A549 (cell line): ENCODE measurements at regions not wholly inside any gene's neighbourhood (a gene's known extent, or its start where the extent isn't known, plus 50 kb on each side); places are given as distances from the start of the nearest gene placed in this dataset.
A peak's percentile ranks its signal among the peaks of the same experiment; 100 is the strongest.

Experiments
- ATAC-seq, 2 experiments: fragments of 200-7000 bp in 1 of 2; fragments of >200 bp in 1 of 2; cut with Nextera tagmentation in 1 of 2; cut with Tn5 transposase in 1 of 2; 3 replicates each; pipeline versions ENCODE4 v1.8.0 to v1.9.1; 2018 to 2020; ENCODE audit warnings: mild to moderate bottlenecking in 1 of 2, moderate library complexity in 1 of 2
- CTCF ChIA-PET: fragments of 300-600 bp; sonication (Branson Sonifier 250); formaldehyde crosslinking; extraction: SDS; loops from one replicate; lab custom pipeline; 2021; ENCODE audit warnings: antibody characterized with exemption, inconsistent platforms; lab: Yijun Ruan, JAX
- POLR2A ChIA-PET: fragments of 350-600 bp; formaldehyde crosslinking; extraction: SDS; loops from one replicate; lab custom pipeline; 2021; ENCODE audit warnings: antibody characterized with exemption, inconsistent platforms; lab: Yijun Ruan, JAX
- DNase-seq, 2 experiments: peaks; one replicate each; pipeline versions ENCODE4 v3.0.0 to v3.0.0-alpha.2; 2011 to 2016; ENCODE audit warnings: low read depth in 1 of 2, low spot score in 1 of 2
- FAIRE-seq: peaks from 2 replicates; lab custom pipeline; 2011; peaks lifted over from hg19 to GRCh38; lab: Jason Lieb, UNC
- H3K27ac ChIP-seq, 2 experiments: fragments of >200 bp; sonication (Bioruptor Twin); formaldehyde crosslinking; 3 replicates each; pipeline ENCODE4 v1.5.1; 2016 to 2017
- H3K4me1 ChIP-seq: fragments of >200 bp; sonication (Bioruptor Twin); formaldehyde crosslinking; 3 replicates; pipeline ENCODE4 v1.6.1; 2016
- H3K4me2 ChIP-seq: fragments of >200 bp; sonication (Bioruptor Twin); formaldehyde crosslinking; 3 replicates; pipeline ENCODE4 v1.6.1; 2016
- H3K4me3 ChIP-seq: fragments of >200 bp; sonication (Bioruptor Twin); formaldehyde crosslinking; 3 replicates; pipeline ENCODE4 v1.5.1; 2016
- H3K9me3 ChIP-seq: fragments of >200 bp; sonication (Bioruptor Twin); formaldehyde crosslinking; 3 replicates; pipeline ENCODE4 v1.6.1; 2016
- BHLHE40 ChIP-seq: IDR thresholded peaks from 2 replicates; pipeline ENCODE4 v1.6.1; 2012; ENCODE audit warnings: low read depth, low read length, inconsistent platforms
- CHD4 ChIP-seq: fragments of 200-600 bp; sonication (generic); IDR thresholded peaks from 2 replicates; pipeline ENCODE4 v1.6.1; 2016; ENCODE audit warnings: antibody characterized with exemption, mild to moderate bottlenecking, borderline replicate concordance
- ESRRA ChIP-seq: fragments of 150-350 bp; IDR thresholded peaks from 2 replicates; pipeline ENCODE4 v1.6.1; 2014; ENCODE audit warnings: mild to moderate bottlenecking, low read length, borderline replicate concordance
- HOXB13 ChIP-seq: fragments of 250-450 bp; sonication (Bioruptor Pico); IDR thresholded peaks from 2 replicates; pipeline ENCODE4 v1.5.0; 2020; ENCODE audit warnings: low read depth, mild to moderate bottlenecking, moderate library complexity
- HOXB5 ChIP-seq: fragments of 250-450 bp; sonication (Bioruptor Pico); IDR thresholded peaks from 2 replicates; pipeline ENCODE4 v1.5.0; 2020; ENCODE audit warnings: mild to moderate bottlenecking, moderate library complexity
- JUN ChIP-seq, 2 experiments: fragments of >200 bp; sonication (Bioruptor Twin); formaldehyde crosslinking; IDR thresholded peaks; 2 replicates in 1 of 2; 3 replicates in 1 of 2; pipeline ENCODE4 v1.6.1; 2016 to 2017
- JUNB ChIP-seq: fragments of >200 bp; sonication (Bioruptor Twin); formaldehyde crosslinking; IDR thresholded peaks from 2 replicates; pipeline ENCODE4 v1.6.1; 2016
- MAZ ChIP-seq: fragments of 150-350 bp; IDR thresholded peaks from 2 replicates; pipeline ENCODE4 v1.6.1; 2014; ENCODE audit warnings: antibody characterized with exemption, low read depth, low read length, borderline replicate concordance
- NFE2L2 ChIP-seq: fragments of 150-350 bp; conservative IDR thresholded peaks from 2 replicates; pipeline ENCODE4 v1.6.1; 2014; ENCODE audit warnings: low read length
- PHF8 ChIP-seq: fragments of 200-600 bp; sonication (generic); IDR thresholded peaks from 2 replicates; pipeline ENCODE4 v1.6.1; 2016; ENCODE audit warnings: low read depth, mild to moderate bottlenecking, antibody characterized with exemption, moderate library complexity, borderline replicate concordance
- RAD21 ChIP-seq, 2 experiments: fragments of >200 bp in 1 of 2; sonication (Bioruptor Twin) in 1 of 2; formaldehyde crosslinking in 1 of 2; IDR thresholded peaks in 1 of 2; conservative IDR thresholded peaks in 1 of 2; 2 replicates in 1 of 2; 3 replicates in 1 of 2; pipeline ENCODE4 v1.6.1; 2012 to 2018; ENCODE audit warnings: inconsistent platforms in 1 of 2
- RNF2 ChIP-seq: fragments of 200-600 bp; sonication (generic); IDR thresholded peaks from 2 replicates; pipeline ENCODE4 v1.6.1; 2016; ENCODE audit warnings: low read depth, mild to moderate bottlenecking, antibody characterized with exemption, moderate library complexity, borderline replicate concordance
- SREBF2 ChIP-seq: fragments of 450-650 bp; IDR thresholded peaks from 2 replicates; pipeline ENCODE4 v1.6.1; 2014; ENCODE audit warnings: mild to moderate bottlenecking, moderate library complexity
- TP53 ChIP-seq: fragments of 250-450 bp; sonication (Bioruptor Pico); IDR thresholded peaks from 2 replicates; pipeline ENCODE4 v1.5.0; 2021; ENCODE audit warnings: mild to moderate bottlenecking, moderate library complexity
- ZC3H11A ChIP-seq: fragments of 450-650 bp; IDR thresholded peaks from 2 replicates; pipeline ENCODE4 v1.6.1; 2014; ENCODE audit warnings: antibody characterized with exemption, mild to moderate bottlenecking
- ZSCAN20 ChIP-seq: fragments of 250-450 bp; sonication (Bioruptor Pico); IDR thresholded peaks from 2 replicates; pipeline ENCODE4 v1.8.0; 2022; ENCODE audit warnings: mild to moderate bottlenecking, moderate library complexity
- WGBS: methylation state at CpG from one replicate; pipeline ENCODE4 v1.1.6; 2017; ENCODE audit errors: missing lambda C conversion rate; 5-methylcytosine and 5-hydroxymethylcytosine counted together
- TF ChIP-seq, protein P1 (sequence below): fragments of >200 bp; sonication (Bioruptor Twin); formaldehyde crosslinking; IDR thresholded peaks from 3 replicates; pipeline ENCODE4 v1.6.1; 2016
- TF ChIP-seq, protein P2 (sequence below): fragments of 450-650 bp; IDR thresholded peaks from 2 replicates; pipeline ENCODE4 v1.6.1; 2014; ENCODE audit warnings: antibody characterized with exemption
- TF ChIP-seq, protein P3 (sequence below): fragments of 150-350 bp; IDR thresholded peaks from 2 replicates; pipeline ENCODE4 v1.6.1; 2014; ENCODE audit warnings: low read depth, mild to moderate bottlenecking, low read length
- TF ChIP-seq, protein P4 (sequence below): fragments of >200 bp; sonication (Bioruptor Twin); formaldehyde crosslinking; IDR thresholded peaks from 2 replicates; pipeline ENCODE4 v1.6.1; 2016
- TF ChIP-seq, protein P5 (sequence below): fragments of 200-600 bp; sonication (generic); IDR thresholded peaks from 2 replicates; pipeline ENCODE4 v1.6.1; 2016; ENCODE audit warnings: antibody characterized with exemption, mild to moderate bottlenecking, moderate library complexity

DNA sequence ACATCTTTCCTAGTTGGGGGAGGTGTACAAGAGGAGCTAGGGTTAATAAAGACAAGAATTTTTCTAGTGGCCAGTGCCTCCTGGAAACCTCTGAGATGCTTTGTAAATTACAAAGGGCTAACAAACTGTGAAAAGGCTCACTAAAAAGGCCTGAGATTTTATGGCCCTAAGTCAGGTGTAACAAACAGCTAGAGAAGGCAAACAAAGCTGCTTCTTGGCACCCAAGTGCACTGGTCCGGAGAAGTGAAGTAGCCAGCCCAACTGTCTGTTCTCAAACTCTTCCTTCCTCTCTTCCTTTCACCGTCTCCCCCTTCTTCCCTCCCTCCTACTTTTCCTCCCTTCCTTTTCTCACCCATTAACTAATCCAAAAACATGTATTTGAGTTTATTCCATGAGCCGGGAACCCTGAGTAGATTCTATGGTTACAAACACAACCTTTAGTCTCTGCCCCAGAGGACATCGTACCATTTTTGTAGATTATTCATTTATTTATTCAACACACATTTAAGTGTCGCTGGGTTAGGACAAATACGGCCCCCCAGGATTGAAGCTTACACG is 143.4 kb upstream of the PCGF5 start:
- Histone ChIP-seq H3K4me2 (peak overlapping the region; percentile 26; the same call in 2 of the 3 replicates), H3K4me3 (no peak overlapping the region), H3K9me3 (no peaks in the 10 kb centered on the region), H3K4me1 (peaks cover 8% of the 10 kb centered on the region; the same call in 1 of the 3 replicates), H3K27ac (no peak overlapping the region)
- FAIRE-seq, result no peak
- DNase-seq, result no peak
- ChIA-PET CTCF (interaction anchor here (0.7 to 2.2 kb wide), 5 partner anchors 12 to 174 kb away, joined by 3 to 9 read pairs (median 3); no protein-coding TSS in a partner anchor), POLR2A (no interaction called here)
- ATAC-seq, result no peak
- WGBS, result 55% methylated on average over 7 of the region's 7 CpGs
- TF ChIP-seq MAZ, result no peak
- no peak for TF ChIP-seq RAD21 (conservative IDR thresholded peaks at IDR 0.05 in 1 of 2, IDR thresholded peaks at IDR 0.05 in 1 of 2)
- TF ChIP-seq, protein P1, sequence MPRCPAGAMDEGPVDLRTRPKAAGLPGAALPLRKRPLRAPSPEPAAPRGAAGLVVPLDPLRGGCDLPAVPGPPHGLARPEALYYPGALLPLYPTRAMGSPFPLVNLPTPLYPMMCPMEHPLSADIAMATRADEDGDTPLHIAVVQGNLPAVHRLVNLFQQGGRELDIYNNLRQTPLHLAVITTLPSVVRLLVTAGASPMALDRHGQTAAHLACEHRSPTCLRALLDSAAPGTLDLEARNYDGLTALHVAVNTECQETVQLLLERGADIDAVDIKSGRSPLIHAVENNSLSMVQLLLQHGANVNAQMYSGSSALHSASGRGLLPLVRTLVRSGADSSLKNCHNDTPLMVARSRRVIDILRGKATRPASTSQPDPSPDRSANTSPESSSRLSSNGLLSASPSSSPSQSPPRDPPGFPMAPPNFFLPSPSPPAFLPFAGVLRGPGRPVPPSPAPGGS, result no peak
- TF ChIP-seq PHF8, result no peak
- TF ChIP-seq, protein P2, sequence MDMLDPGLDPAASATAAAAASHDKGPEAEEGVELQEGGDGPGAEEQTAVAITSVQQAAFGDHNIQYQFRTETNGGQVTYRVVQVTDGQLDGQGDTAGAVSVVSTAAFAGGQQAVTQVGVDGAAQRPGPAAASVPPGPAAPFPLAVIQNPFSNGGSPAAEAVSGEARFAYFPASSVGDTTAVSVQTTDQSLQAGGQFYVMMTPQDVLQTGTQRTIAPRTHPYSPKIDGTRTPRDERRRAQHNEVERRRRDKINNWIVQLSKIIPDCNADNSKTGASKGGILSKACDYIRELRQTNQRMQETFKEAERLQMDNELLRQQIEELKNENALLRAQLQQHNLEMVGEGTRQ, result no peak
- TF ChIP-seq HOXB5 (CRISPR knock-in tag), result no peak
- no peak for TF ChIP-seq ZC3H11A
- no peak for TF ChIP-seq SREBF2
- no peak for TF ChIP-seq ESRRA
- TF ChIP-seq, protein P3, sequence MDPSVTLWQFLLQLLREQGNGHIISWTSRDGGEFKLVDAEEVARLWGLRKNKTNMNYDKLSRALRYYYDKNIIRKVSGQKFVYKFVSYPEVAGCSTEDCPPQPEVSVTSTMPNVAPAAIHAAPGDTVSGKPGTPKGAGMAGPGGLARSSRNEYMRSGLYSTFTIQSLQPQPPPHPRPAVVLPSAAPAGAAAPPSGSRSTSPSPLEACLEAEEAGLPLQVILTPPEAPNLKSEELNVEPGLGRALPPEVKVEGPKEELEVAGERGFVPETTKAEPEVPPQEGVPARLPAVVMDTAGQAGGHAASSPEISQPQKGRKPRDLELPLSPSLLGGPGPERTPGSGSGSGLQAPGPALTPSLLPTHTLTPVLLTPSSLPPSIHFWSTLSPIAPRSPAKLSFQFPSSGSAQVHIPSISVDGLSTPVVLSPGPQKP, result no peak
- TF ChIP-seq, protein P4, sequence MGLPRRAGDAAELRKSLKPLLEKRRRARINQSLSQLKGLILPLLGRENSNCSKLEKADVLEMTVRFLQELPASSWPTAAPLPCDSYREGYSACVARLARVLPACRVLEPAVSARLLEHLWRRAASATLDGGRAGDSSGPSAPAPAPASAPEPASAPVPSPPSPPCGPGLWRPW, result no peak

DNA sequence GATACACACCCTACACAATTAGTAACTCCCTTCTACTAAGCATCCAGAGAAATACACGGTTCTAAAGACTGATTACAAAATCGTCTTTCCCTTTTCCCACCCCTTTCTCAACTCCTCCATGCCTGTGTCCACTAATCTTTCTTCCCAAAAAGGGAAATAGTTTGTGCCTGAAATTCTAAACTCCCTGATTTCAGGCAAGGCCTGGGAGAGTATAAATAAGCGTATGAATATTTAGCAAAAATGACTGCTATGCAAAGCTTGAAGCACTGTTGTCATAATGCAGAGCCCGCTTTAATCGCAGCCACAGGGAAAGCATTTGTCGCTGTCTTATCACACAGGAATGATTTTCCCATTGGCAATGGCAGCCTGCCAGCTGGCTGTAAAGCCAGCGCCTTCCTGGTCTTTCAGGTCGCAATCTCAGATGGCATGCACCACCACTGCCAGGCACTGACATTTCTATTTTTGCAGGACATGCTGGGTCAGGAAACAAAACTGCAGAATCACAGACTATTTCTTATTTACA is 142.9 kb upstream of the PCGF5 start:
- WGBS, result 38% methylated on average over 8 of the region's 8 CpGs
- no peak for ATAC-seq
- no peak for DNase-seq
- no peak overlapping the region for H3K4me3 ChIP-seq
- H3K4me2 ChIP-seq, result peak overlapping the region; percentile 26; the same call in 2 of the 3 replicates
- ChIA-PET CTCF (interaction anchor here (1.3 to 2.2 kb wide), 3 partner anchors 11 to 174 kb away, joined by 3 to 9 read pairs (median 6); no protein-coding TSS in a partner anchor), POLR2A (no interaction called here)
- H3K4me1 ChIP-seq, result peaks cover 8% of the 10 kb centered on the region; the same call in 1 of the 3 replicates
- no peaks in the 10 kb centered on the region for H3K9me3 ChIP-seq
- FAIRE-seq, result no peak
- TF ChIP-seq, protein P5, sequence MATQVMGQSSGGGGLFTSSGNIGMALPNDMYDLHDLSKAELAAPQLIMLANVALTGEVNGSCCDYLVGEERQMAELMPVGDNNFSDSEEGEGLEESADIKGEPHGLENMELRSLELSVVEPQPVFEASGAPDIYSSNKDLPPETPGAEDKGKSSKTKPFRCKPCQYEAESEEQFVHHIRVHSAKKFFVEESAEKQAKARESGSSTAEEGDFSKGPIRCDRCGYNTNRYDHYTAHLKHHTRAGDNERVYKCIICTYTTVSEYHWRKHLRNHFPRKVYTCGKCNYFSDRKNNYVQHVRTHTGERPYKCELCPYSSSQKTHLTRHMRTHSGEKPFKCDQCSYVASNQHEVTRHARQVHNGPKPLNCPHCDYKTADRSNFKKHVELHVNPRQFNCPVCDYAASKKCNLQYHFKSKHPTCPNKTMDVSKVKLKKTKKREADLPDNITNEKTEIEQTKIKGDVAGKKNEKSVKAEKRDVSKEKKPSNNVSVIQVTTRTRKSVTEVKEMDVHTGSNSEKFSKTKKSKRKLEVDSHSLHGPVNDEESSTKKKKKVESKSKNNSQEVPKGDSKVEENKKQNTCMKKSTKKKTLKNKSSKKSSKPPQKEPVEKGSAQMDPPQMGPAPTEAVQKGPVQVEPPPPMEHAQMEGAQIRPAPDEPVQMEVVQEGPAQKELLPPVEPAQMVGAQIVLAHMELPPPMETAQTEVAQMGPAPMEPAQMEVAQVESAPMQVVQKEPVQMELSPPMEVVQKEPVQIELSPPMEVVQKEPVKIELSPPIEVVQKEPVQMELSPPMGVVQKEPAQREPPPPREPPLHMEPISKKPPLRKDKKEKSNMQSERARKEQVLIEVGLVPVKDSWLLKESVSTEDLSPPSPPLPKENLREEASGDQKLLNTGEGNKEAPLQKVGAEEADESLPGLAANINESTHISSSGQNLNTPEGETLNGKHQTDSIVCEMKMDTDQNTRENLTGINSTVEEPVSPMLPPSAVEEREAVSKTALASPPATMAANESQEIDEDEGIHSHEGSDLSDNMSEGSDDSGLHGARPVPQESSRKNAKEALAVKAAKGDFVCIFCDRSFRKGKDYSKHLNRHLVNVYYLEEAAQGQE, result no peak
- TF ChIP-seq RNF2 (no peak), JUNB (no peak), JUN (IDR thresholded peaks at IDR 0.05) (no peak), TP53 (CRISPR knock-in tag) (no peak), ZC3H11A (no peak), RAD21 (conservative IDR thresholded peaks at IDR 0.05 in 1 of 2, IDR thresholded peaks at IDR 0.05 in 1 of 2) (no peak), NFE2L2 (no peak), HOXB13 (no peak), ZSCAN20 (no peak), BHLHE40 (no peak), CHD4 (no peak)
- TF ChIP-seq, protein P1, result no peak
- no peak overlapping the region for H3K27ac ChIP-seq
